Rectal smooth muscle tissue (tissue), 1 donor: ENCODE measurements at regions not wholly inside any gene's neighbourhood (a gene's known extent, or its start where the extent isn't known, plus 50 kb on each side); places are given as distances from the start of the nearest gene placed in this dataset.

Source experiments
- H3K27ac ChIP-seq: one replicate; pipeline ENCODE4 v1.7.0; 2013; ENCODE audit warnings: low read depth, low read length, inconsistent platforms
- H3K27me3 ChIP-seq: one replicate; pipeline ENCODE4 v1.7.0; 2013; ENCODE audit warnings: low read length; ENCODE audit not compliant: control insufficient read depth, insufficient read depth
- H3K36me3 ChIP-seq: one replicate; pipeline ENCODE4 v1.7.0; 2013; ENCODE audit warnings: low read length; ENCODE audit not compliant: control insufficient read depth, insufficient read depth
- H3K4me1 ChIP-seq: one replicate; pipeline ENCODE4 v1.7.0; 2013; ENCODE audit warnings: low read length; ENCODE audit not compliant: control insufficient read depth, insufficient read depth
- H3K4me3 ChIP-seq: one replicate; pipeline ENCODE4 v1.7.0; 2013; ENCODE audit warnings: low read length
- H3K9ac ChIP-seq: one replicate; pipeline ENCODE4 v1.7.0; 2013; ENCODE audit warnings: low read length

- no peaks in the 10 kb centered on the region for H3K36me3 ChIP-seq
- no peak overlapping the region for H3K4me3 ChIP-seq
- H3K27ac ChIP-seq = no peak overlapping the region
- no peaks in the 10 kb centered on the region for H3K27me3 ChIP-seq
- no peak overlapping the region for H3K9ac ChIP-seq
- H3K4me1 ChIP-seq = no peaks in the 10 kb centered on the region
Observed at GRCh38 chr9:13596383-13596970, 317.0 kb upstream of the MPDZ start.

GRCh38 chr9:13590996-13591395 is 311.5 kb upstream of the MPDZ start:
- Histone ChIP-seq H3K9ac (no peak overlapping the region), H3K4me1 (peaks cover 4% of the 10 kb centered on the region), H3K27me3 (no peaks in the 10 kb centered on the region), H3K4me3 (no peak overlapping the region), H3K27ac (no peak overlapping the region), H3K36me3 (no peaks in the 10 kb centered on the region)

GRCh38 chr9:13589034-13589737 is 309.7 kb upstream of the MPDZ start:
- Histone ChIP-seq H3K36me3 (no peaks in the 10 kb centered on the region), H3K4me3 (no peak overlapping the region), H3K4me1 (peaks cover 4% of the 10 kb centered on the region), H3K27ac (no peak overlapping the region), H3K9ac (no peak overlapping the region), H3K27me3 (no peaks in the 10 kb centered on the region)

DNA sequence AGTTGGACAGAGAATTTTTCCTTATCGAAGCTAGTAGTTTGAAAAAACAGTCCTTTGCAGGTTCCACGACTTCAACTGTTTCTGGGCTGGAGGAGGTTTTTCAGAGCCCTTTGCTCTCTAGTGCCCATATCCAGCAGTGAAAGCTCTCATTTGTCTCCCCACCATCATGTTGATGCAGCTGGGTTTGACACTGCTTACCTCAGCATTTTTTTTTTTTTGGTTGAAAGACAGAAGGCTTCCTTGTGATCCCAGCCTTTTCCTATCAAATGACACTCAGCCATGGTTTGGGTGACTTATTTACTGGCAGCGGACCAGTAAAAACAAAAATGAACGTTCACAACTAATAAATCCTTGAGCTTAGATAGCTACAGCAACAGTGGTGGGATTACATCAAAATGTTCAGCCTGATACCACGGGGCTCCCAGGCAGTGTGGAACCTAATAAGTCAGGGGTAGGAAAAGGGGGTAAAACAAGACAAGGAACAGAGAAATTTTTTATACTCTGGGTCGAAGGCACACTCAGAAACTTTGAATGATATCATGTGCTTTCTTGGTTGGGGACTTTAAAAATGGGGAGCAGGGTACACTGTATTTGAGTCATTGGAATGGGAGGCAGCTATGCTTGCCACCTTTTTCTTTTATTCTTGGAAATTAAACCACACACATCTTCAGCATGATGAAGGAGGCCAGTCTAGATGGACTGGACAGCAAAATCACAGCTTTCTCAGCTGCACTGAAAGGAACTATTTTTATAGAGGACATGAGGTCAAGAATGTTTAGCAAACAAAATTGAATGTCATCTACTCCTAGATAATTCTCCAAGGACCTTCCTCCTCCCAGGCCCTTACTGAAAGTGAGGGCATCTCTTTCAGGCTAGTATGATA is 308.9 kb upstream of the MPDZ start:
- H3K4me3 ChIP-seq = no peak overlapping the region
- no peaks in the 10 kb centered on the region for H3K36me3 ChIP-seq
- no peaks in the 10 kb centered on the region for H3K27me3 ChIP-seq
- H3K9ac ChIP-seq = no peak overlapping the region
- H3K27ac ChIP-seq = no peak overlapping the region
- peaks cover 4% of the 10 kb centered on the region for H3K4me1 ChIP-seq

DNA sequence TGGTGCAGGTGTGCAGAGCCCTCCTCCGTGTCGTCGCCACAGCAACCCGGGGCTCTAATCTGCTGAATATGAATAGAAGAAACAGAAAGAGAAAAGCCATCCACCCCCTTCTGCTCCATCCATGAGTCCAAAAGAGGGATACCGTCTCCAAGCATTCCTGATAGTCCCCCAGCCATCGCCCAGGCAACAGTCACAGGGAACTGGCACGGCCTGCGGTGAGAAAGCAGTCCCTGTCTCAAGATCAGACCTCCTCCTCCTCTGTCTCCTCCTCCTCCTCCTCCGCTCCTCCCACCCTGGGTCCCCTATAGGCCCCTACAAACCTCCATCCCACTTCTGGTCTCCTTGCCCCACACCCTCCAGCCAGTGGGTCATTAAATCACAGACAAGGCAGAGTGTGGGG is 308.1 kb upstream of the MPDZ start:
- no peaks in the 10 kb centered on the region for H3K36me3 ChIP-seq
- H3K27me3 ChIP-seq = no peaks in the 10 kb centered on the region
- peaks cover 4% of the 10 kb centered on the region for H3K4me1 ChIP-seq
- no peak overlapping the region for H3K27ac ChIP-seq
- no peak overlapping the region for H3K4me3 ChIP-seq
- H3K9ac ChIP-seq = no peak overlapping the region

GRCh38 chr9:13586587-13587374 is 307.3 kb upstream of the MPDZ start:
- Histone ChIP-seq H3K9ac (no peak overlapping the region), H3K27me3 (no peaks in the 10 kb centered on the region), H3K36me3 (no peaks in the 10 kb centered on the region), H3K4me3 (no peak overlapping the region), H3K4me1 (peaks cover 4% of the 10 kb centered on the region), H3K27ac (no peak overlapping the region)

DNA sequence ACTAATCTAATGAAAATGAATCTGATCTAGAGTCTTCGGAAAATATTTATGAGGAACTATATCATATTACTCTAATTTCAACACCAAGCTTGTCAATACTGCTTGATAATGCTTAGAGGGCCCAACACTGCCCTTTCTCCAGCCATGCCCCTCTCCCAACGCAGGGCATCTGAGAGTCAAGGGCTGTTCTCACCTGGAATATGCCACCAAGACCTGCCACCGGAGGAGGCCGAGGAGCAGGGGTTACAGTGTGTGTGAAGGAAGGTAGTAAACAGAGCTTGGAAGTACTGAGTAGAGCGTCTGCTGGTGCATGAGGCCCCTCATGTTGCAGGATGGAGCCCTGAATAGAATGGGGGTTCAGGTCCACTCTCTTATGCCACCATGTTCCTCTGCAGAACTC is 301.3 kb upstream of the MPDZ start:
- no peak overlapping the region for H3K9ac ChIP-seq
- H3K4me3 ChIP-seq = no peak overlapping the region

GRCh38 chr9:13580131-13580530 is 300.6 kb upstream of the MPDZ start:
- Histone ChIP-seq H3K27ac (no peak overlapping the region), H3K4me1 (no peaks in the 10 kb centered on the region), H3K36me3 (no peaks in the 10 kb centered on the region), H3K4me3 (no peak overlapping the region), H3K27me3 (no peaks in the 10 kb centered on the region), H3K9ac (no peak overlapping the region)

More for the DNA sequence above, 301.3 kb upstream of the MPDZ start:
- H3K4me1 ChIP-seq = no peaks in the 10 kb centered on the region
- no peaks in the 10 kb centered on the region for H3K27me3 ChIP-seq
- H3K36me3 ChIP-seq = no peaks in the 10 kb centered on the region
- no peak overlapping the region for H3K27ac ChIP-seq

DNA sequence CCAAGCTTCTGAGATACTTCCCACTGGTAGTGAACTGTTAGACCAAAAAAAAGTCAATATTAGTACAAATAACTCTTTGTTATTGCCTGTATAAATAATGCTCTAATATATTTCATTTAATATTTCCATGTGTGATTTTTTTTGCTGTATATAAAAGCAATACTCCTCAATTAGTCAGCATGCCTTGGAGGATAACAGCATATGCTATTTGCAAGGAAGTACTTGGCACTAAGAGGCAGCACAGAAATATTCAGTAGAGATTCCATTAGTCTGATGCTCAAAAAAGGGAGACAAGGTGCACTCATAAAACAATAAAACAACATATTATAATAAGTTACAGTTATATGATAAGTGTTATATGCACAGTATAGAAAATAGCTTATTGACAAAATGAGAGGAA is 296.6 kb upstream of the MPDZ start:
- no peaks in the 10 kb centered on the region for H3K27me3 ChIP-seq
- no peaks in the 10 kb centered on the region for H3K36me3 ChIP-seq
- no peak overlapping the region for H3K27ac ChIP-seq
- no peak overlapping the region for H3K4me3 ChIP-seq
- no peaks in the 10 kb centered on the region for H3K4me1 ChIP-seq
- no peak overlapping the region for H3K9ac ChIP-seq

DNA sequence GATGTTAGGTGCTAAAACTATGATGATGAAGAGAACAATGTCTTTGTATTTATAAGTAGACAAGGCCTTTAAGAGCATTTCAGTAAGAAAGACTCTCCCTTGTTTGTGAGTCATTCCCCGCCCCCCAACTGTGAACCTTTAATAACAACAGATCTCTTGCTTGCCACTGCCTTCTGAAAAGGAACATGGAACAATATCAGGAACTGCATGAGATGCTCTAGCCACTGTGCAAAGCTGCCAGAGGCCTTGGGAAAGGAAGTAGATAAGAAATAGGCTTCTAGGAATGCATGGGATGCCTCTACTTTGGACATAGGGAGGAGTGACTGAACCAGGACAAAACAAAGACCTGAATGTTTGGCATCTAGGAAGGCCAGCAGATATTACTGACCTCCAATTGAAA is 296.1 kb upstream of the MPDZ start:
- Histone ChIP-seq H3K27ac (no peak overlapping the region), H3K9ac (no peak overlapping the region), H3K36me3 (no peaks in the 10 kb centered on the region), H3K27me3 (no peaks in the 10 kb centered on the region), H3K4me1 (no peaks in the 10 kb centered on the region), H3K4me3 (no peak overlapping the region)

GRCh38 chr9:13570068-13570974 is 290.8 kb upstream of the MPDZ start:
- Histone ChIP-seq H3K27ac (peak overlapping the region; percentile 27), H3K4me1 (no peaks in the 10 kb centered on the region), H3K27me3 (no peaks in the 10 kb centered on the region), H3K36me3 (no peaks in the 10 kb centered on the region), H3K4me3 (no peak overlapping the region), H3K9ac (no peak overlapping the region)
